Panc1 (cell line): ENCODE measurements at regions not wholly inside any gene's neighbourhood (a gene's known extent, or its start where the extent isn't known, plus 50 kb on each side); places are given as distances from the start of the nearest gene placed in this dataset.

Experiments
- POLR2AphosphoS5 ChIP-seq: IDR thresholded peaks from 2 replicates; pipeline ENCODE4 v1.6.1; 2012; ENCODE audit warnings: mild to moderate bottlenecking, low read depth, low read length, moderate library complexity
- TF ChIP-seq, protein P1 (sequence below): fragments of 450-650 bp; IDR thresholded peaks from 2 replicates; pipeline ENCODE4 v1.5.1; 2017; ENCODE audit warnings: mild to moderate bottlenecking

GRCh38 chr2:36255863-36256262 lies 99.7 kb upstream of the CRIM1 start:
- TF ChIP-seq, protein P1, sequence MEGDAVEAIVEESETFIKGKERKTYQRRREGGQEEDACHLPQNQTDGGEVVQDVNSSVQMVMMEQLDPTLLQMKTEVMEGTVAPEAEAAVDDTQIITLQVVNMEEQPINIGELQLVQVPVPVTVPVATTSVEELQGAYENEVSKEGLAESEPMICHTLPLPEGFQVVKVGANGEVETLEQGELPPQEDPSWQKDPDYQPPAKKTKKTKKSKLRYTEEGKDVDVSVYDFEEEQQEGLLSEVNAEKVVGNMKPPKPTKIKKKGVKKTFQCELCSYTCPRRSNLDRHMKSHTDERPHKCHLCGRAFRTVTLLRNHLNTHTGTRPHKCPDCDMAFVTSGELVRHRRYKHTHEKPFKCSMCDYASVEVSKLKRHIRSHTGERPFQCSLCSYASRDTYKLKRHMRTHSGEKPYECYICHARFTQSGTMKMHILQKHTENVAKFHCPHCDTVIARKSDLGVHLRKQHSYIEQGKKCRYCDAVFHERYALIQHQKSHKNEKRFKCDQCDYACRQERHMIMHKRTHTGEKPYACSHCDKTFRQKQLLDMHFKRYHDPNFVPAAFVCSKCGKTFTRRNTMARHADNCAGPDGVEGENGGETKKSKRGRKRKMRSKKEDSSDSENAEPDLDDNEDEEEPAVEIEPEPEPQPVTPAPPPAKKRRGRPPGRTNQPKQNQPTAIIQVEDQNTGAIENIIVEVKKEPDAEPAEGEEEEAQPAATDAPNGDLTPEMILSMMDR = no peak
- TF ChIP-seq POLR2AphosphoS5 = no peak
